ENCODE measurements at regions not wholly inside any gene's neighbourhood (a gene's known extent, or its start where the extent isn't known, plus 50 kb on each side); places are given as distances from the start of the nearest gene placed in this dataset.

- FAIRE-seq (no peak), DNase-seq (ENCODE audit: low read depth, low spot score) (no peak)
- Histone ChIP-seq H4K20me1 (ENCODE audit: control insufficient read depth, extremely low read depth, insufficient read depth, low read length) (no peaks in the 10 kb centered on the region), H3K36me3 (ENCODE audit: control insufficient read depth in 2 of 2, extremely low read depth in 1 of 2, insufficient read depth in 2 of 2, low read length in 2 of 2) (no peaks in the 10 kb centered on the region), H3K27ac (ENCODE audit: control insufficient read depth, insufficient read depth, low read length) (no peak overlapping the region), H3K9me1 (ENCODE audit: control insufficient read depth, extremely low read depth, insufficient read depth, low read length) (no peaks in the 10 kb centered on the region), H3K9me3 (ENCODE audit: control insufficient read depth, low read depth, low read length) (no peaks in the 10 kb centered on the region), H3K4me2 (ENCODE audit: control insufficient read depth, extremely low read depth, insufficient read depth, low read depth, low read length) (no peak overlapping the region), H2AFZ (ENCODE audit: control insufficient read depth, low read length) (no peak overlapping the region), H3K4me3 (ENCODE audit: control insufficient read depth in 2 of 3, extremely low read depth in 1 of 3, insufficient read depth in 2 of 3, low read depth in 1 of 3, low read length in 3 of 3) (no peak overlapping the region), H3K4me1 (ENCODE audit: control insufficient read depth, extremely low read depth, insufficient read depth, low read length) (no peaks in the 10 kb centered on the region), H3K27me3 (ENCODE audit: control insufficient read depth, extremely low read depth, insufficient read depth, low read length) (peaks cover 7% of the 10 kb centered on the region), H3K79me2 (ENCODE audit: control insufficient read depth, insufficient read depth, low read length) (no peaks in the 10 kb centered on the region), H3K9ac (ENCODE audit: control insufficient read depth, extremely low read depth, insufficient read depth, low read length) (no peak overlapping the region)
- no peak for TF ChIP-seq CTCF (optimal IDR thresholded peaks at IDR 0.05 in 1 of 3, IDR thresholded peaks at IDR 0.05 in 1 of 3, conservative IDR thresholded peaks at IDR 0.05 in 1 of 3; ENCODE audit: extremely low read depth in 1 of 3, insufficient read depth in 2 of 3, low read length in 3 of 3)
- no peak for TF ChIP-seq EZH2 (IDR thresholded peaks at IDR 0.05; ENCODE audit: low read length)
- dilution Hi-C loops (cut with MboI; ENCODE audit: extremely low pct_ligation_motif_present, low sequenced_read_pairs) = no loop called here
Measured at GRCh38 chr9:96050861-96051155, 175.3 kb downstream of the ERCC6L2 start.

DNA sequence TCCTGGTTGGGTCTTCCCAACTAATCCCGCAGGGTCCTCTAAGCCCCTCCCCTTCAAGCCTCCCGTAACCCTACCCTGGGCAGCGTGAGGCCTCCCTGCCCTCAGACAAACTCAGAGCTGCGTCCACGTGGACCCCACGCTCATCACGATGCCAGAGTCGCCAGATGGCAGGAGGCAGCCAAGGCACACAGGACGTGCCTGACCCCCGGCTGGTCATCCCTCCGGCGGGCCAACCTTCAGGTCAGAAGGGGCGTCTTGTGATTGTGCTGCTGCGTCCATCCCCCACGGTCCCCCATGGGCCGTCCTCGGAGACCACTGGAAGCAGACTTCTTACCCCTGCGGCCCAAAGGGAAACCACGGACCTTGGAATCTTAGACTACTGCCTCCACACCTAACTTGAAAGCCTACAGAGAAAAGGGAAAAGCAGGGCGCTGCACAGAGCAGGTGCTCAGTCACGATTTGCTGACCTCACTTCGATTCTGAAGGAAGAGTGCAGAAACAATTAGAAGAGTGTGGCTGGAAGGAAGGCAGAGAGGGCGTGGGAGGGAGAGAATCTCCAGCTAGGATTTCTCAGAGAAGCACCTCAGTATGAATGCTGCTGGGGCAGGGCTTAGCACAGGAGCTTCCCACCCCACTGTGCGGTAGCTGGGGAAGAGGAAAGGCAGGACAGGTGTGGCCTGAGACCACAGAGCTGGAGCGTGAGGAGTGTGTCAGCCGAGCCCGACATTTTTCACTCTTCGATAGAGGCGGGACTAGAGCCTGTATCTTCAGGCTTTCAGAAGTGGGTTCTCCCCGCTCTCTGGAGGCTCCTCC lies 174.8 kb downstream of the ERCC6L2 start:
- Histone ChIP-seq H3K27ac (ENCODE audit: control insufficient read depth, insufficient read depth, low read length) (no peak overlapping the region), H4K20me1 (ENCODE audit: control insufficient read depth, extremely low read depth, insufficient read depth, low read length) (no peaks in the 10 kb centered on the region), H3K4me2 (ENCODE audit: control insufficient read depth, extremely low read depth, insufficient read depth, low read depth, low read length) (no peak overlapping the region), H3K9me3 (ENCODE audit: control insufficient read depth, low read depth, low read length) (no peaks in the 10 kb centered on the region), H3K4me1 (ENCODE audit: control insufficient read depth, extremely low read depth, insufficient read depth, low read length) (no peaks in the 10 kb centered on the region), H3K36me3 (ENCODE audit: control insufficient read depth in 2 of 2, extremely low read depth in 1 of 2, insufficient read depth in 2 of 2, low read length in 2 of 2) (no peaks in the 10 kb centered on the region), H3K9ac (ENCODE audit: control insufficient read depth, extremely low read depth, insufficient read depth, low read length) (no peak overlapping the region), H3K9me1 (ENCODE audit: control insufficient read depth, extremely low read depth, insufficient read depth, low read length) (no peaks in the 10 kb centered on the region), H3K79me2 (ENCODE audit: control insufficient read depth, insufficient read depth, low read length) (no peaks in the 10 kb centered on the region), H3K27me3 (ENCODE audit: control insufficient read depth, extremely low read depth, insufficient read depth, low read length) (peaks cover 7% of the 10 kb centered on the region), H3K4me3 (ENCODE audit: control insufficient read depth in 2 of 3, extremely low read depth in 1 of 3, insufficient read depth in 2 of 3, low read depth in 1 of 3, low read length in 3 of 3) (no peak overlapping the region), H2AFZ (ENCODE audit: control insufficient read depth, low read length) (no peak overlapping the region)
- dilution Hi-C loops (cut with MboI; ENCODE audit: extremely low pct_ligation_motif_present, low sequenced_read_pairs) = no loop called here
- no peak for TF ChIP-seq CTCF (optimal IDR thresholded peaks at IDR 0.05 in 1 of 3, IDR thresholded peaks at IDR 0.05 in 1 of 3, conservative IDR thresholded peaks at IDR 0.05 in 1 of 3; ENCODE audit: extremely low read depth in 1 of 3, insufficient read depth in 2 of 3, low read length in 3 of 3)
- no peak for TF ChIP-seq EZH2 (IDR thresholded peaks at IDR 0.05; ENCODE audit: low read length)
- no peak for DNase-seq (ENCODE audit: low read depth, low spot score)
- no peak for FAIRE-seq

Measured in keratinocyte (primary cell).